ENCODE measurements at regions not wholly inside any gene's neighbourhood (a gene's known extent, or its start where the extent isn't known, plus 50 kb on each side); places are given as distances from the start of the nearest gene placed in this dataset.

DNA sequence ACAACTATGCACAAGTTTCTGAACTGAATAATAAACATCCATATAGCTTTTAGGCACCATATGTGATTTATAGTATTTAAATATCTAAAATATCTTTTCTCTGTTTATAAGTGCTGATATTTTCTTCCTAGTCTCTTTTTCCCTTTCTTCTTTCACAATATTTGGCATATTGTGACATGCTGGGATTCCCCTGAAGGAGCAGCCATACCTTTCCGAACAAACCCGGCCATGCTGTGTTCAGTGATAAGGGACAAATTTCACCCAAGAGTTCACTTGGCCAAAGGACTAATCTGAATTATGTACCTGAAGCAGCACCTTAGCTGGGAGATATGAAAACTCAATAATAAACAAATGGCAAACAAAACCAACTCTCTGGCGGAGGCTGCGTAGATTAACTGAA is 250.8 kb downstream of the RDH14 start:
- ChIA-PET CTCF (interaction anchor here (0.6 to 1.0 kb wide), 2 partner anchors 9 to 90 kb away, joined by 3 read pairs; no protein-coding TSS in a partner anchor), POLR2A (no interaction called here)
- Histone ChIP-seq H3K27ac (ENCODE audit: extremely low read depth, low read depth, low read length) (no peak overlapping the region), H3K9me3 (ENCODE audit: control insufficient read depth, insufficient read depth, low read depth, low read length) (no peaks in the 10 kb centered on the region), H3K36me3 (ENCODE audit: control insufficient read depth in 2 of 2, insufficient read depth in 1 of 2, low read length in 2 of 2) (no peaks in the 10 kb centered on the region), H3K4me3 (ENCODE audit: low read depth, low read length) (no peak overlapping the region), H3K4me1 (ENCODE audit: control insufficient read depth, insufficient read depth, low read length) (peaks cover 13% of the 10 kb centered on the region)
- no peak for TF ChIP-seq ZNF660 (tag by site-specific recombination; IDR thresholded peaks at IDR 0.05)
- TF ChIP-seq ZNF214 (tag by site-specific recombination; IDR thresholded peaks at IDR 0.05; ENCODE audit: borderline replicate concordance) = no peak
- TF ChIP-seq ZNF394 (tag by site-specific recombination; IDR thresholded peaks at IDR 0.05; ENCODE audit: borderline replicate concordance) = no peak
- no peak for TF ChIP-seq ZNF645 (tag by site-specific recombination; IDR thresholded peaks at IDR 0.05)
- no peak for TF ChIP-seq ZNF324 (tag by site-specific recombination; IDR thresholded peaks at IDR 0.05)
- TF ChIP-seq, protein P1, sequence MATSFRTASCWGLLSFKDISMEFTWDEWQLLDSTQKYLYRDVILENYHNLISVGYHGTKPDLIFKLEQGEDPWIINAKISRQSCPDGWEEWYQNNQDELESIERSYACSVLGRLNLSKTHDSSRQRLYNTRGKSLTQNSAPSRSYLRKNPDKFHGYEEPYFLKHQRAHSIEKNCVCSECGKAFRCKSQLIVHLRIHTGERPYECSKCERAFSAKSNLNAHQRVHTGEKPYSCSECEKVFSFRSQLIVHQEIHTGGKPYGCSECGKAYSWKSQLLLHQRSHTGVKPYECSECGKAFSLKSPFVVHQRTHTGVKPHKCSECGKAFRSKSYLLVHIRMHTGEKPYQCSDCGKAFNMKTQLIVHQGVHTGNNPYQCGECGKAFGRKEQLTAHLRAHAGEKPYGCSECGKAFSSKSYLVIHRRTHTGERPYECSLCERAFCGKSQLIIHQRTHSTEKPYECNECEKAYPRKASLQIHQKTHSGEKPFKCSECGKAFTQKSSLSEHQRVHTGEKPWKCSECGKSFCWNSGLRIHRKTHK (tag by site-specific recombination; IDR thresholded peaks at IDR 0.05) = no peak
- TF ChIP-seq ZNF19 (tag by site-specific recombination; IDR thresholded peaks at IDR 0.05; ENCODE audit: low read depth) = no peak
- no peak for TF ChIP-seq ZNF169 (tag by site-specific recombination; IDR thresholded peaks at IDR 0.05)
- TF ChIP-seq KLF8 (tag by site-specific recombination; IDR thresholded peaks at IDR 0.05) = no peak
- no peak for TF ChIP-seq ZNF280C (tag by site-specific recombination; IDR thresholded peaks at IDR 0.05)

DNA sequence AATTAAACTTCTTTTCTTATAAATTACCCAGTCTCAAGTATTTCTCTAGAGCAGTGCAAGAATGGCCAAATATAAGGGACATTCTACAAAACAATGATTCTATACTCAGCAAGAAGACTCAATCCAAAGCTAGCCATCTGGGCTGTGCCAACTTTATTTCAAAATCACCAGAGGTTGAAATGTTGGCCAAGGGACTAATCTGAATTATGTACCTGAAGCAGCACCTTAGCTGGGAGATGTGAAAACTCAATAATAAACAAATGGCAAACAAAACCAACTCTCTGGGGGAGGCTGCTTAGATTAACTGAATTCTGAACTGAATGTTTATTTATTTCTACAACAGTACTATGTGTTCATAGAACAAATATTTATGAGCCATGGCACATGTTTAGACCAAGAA is 251.3 kb downstream of the RDH14 start:
- Histone ChIP-seq H3K4me1 (ENCODE audit: control insufficient read depth, insufficient read depth, low read length) (peaks cover 13% of the 10 kb centered on the region), H3K9me3 (ENCODE audit: control insufficient read depth, insufficient read depth, low read depth, low read length) (no peaks in the 10 kb centered on the region), H3K4me3 (ENCODE audit: low read depth, low read length) (no peak overlapping the region), H3K27ac (ENCODE audit: extremely low read depth, low read depth, low read length) (no peak overlapping the region), H3K36me3 (ENCODE audit: control insufficient read depth in 2 of 2, insufficient read depth in 1 of 2, low read length in 2 of 2) (no peaks in the 10 kb centered on the region)
- POLR2A ChIA-PET = no interaction called here
- CTCF ChIA-PET = interaction anchor here (0.6 to 1.0 kb wide), 3 partner anchors 9 to 90 kb away, joined by 3 read pairs; no protein-coding TSS in a partner anchor
- TF ChIP-seq PRDM1 (tag by site-specific recombination; IDR thresholded peaks at IDR 0.05) (no peak), ZNF132 (tag by site-specific recombination; IDR thresholded peaks at IDR 0.05; ENCODE audit: borderline replicate concordance) (no peak), ZNF416 (tag by site-specific recombination; IDR thresholded peaks at IDR 0.05) (no peak), ZNF202 (tag by site-specific recombination; IDR thresholded peaks at IDR 0.05; ENCODE audit: borderline replicate concordance) (no peak), ZSCAN4 (tag by site-specific recombination; IDR thresholded peaks at IDR 0.05) (no peak), HOXD13 (CRISPR knock-in tag; IDR thresholded peaks at IDR 0.05; ENCODE audit: borderline replicate concordance) (no peak), ZFP41 (tag by site-specific recombination; IDR thresholded peaks at IDR 0.05; ENCODE audit: borderline replicate concordance) (no peak), PRDM4 (tag by site-specific recombination; IDR thresholded peaks at IDR 0.05) (no peak), ZNF664 (tag by site-specific recombination; IDR thresholded peaks at IDR 0.05) (no peak), SP2 (tag by site-specific recombination; IDR thresholded peaks at IDR 0.05) (no peak)
- TF ChIP-seq, protein P2, sequence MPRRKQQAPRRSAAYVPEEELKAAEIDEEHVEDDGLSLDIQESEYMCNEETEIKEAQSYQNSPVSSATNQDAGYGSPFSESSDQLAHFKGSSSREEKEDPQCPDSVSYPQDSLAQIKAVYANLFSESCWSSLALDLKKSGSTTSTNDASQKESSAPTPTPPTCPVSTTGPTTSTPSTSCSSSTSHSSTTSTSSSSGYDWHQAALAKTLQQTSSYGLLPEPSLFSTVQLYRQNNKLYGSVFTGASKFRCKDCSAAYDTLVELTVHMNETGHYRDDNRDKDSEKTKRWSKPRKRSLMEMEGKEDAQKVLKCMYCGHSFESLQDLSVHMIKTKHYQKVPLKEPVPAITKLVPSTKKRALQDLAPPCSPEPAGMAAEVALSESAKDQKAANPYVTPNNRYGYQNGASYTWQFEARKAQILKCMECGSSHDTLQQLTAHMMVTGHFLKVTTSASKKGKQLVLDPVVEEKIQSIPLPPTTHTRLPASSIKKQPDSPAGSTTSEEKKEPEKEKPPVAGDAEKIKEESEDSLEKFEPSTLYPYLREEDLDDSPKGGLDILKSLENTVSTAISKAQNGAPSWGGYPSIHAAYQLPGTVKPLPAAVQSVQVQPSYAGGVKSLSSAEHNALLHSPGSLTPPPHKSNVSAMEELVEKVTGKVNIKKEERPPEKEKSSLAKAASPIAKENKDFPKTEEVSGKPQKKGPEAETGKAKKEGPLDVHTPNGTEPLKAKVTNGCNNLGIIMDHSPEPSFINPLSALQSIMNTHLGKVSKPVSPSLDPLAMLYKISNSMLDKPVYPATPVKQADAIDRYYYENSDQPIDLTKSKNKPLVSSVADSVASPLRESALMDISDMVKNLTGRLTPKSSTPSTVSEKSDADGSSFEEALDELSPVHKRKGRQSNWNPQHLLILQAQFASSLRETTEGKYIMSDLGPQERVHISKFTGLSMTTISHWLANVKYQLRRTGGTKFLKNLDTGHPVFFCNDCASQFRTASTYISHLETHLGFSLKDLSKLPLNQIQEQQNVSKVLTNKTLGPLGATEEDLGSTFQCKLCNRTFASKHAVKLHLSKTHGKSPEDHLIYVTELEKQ (tag by site-specific recombination; IDR thresholded peaks at IDR 0.05; ENCODE audit: borderline replicate concordance) = no peak
- TF ChIP-seq, protein P1 (tag by site-specific recombination; IDR thresholded peaks at IDR 0.05) = no peak

Measured in HEK293 (cell line).